Tibial artery (tissue), 4 donors: ENCODE measurements at regions not wholly inside any gene's neighbourhood (a gene's known extent, or its start where the extent isn't known, plus 50 kb on each side); places are given as distances from the start of the nearest gene placed in this dataset.

Experiments
- DNase-seq, 2 donors: peaks; one replicate each; pipeline ENCODE4 v3.0.0-alpha.2; 2019
- H3K27ac ChIP-seq, 2 donors: fragments of 200-600 bp; sonication (generic) in 1 of 2; 1 replicate in 1 of 2; 2 replicates in 1 of 2; pipeline ENCODE4 v1.5.1; 2018 to 2019; ENCODE audit warnings: mild to moderate bottlenecking in 1 of 2
- H3K27me3 ChIP-seq, 2 donors: fragments of 200-600 bp; sonication (generic) in 1 of 2; one replicate each; pipeline versions ENCODE4 v1.5.1 to v1.6.0; 2016 to 2019
- H3K36me3 ChIP-seq, 3 donors: fragments of 200-600 bp; sonication (generic) in 2 of 3; one replicate each; pipeline ENCODE4 v1.5.1; 2016 to 2019; ENCODE audit warnings: mild to moderate bottlenecking in 2 of 3
- H3K4me1 ChIP-seq, 4 donors: fragments of 200-600 bp; sonication (generic) in 2 of 4; 1 replicate in 3 of 4; 2 replicates in 1 of 4; pipeline ENCODE4 v1.5.1; 2016 to 2019
- H3K4me3 ChIP-seq, 2 donors: fragments of 200-600 bp; sonication (generic) in 1 of 2; 1 replicate in 1 of 2; 2 replicates in 1 of 2; pipeline ENCODE4 v1.5.1; 2018 to 2019; ENCODE audit warnings: mild to moderate bottlenecking in 2 of 2
- H3K9me3 ChIP-seq, 3 donors: fragments of 200-600 bp; sonication (generic) in 1 of 3; one replicate each; pipeline ENCODE4 v1.5.1; 2016 to 2019
- CTCF ChIP-seq, 2 experiments: fragments of 200-600 bp in 1 of 2; fragments of 450-650 bp in 1 of 2; IDR thresholded peaks; one replicate each; pipeline ENCODE4 v1.5.1; 2017 to 2019; ENCODE audit warnings: antibody characterized with exemption in 2 of 2, mild to moderate bottlenecking in 1 of 2, moderate library complexity in 1 of 2
- intact Hi-C: fragments of 100-400 bp; cut with DNase I; formaldehyde crosslinking; loops from one replicate; pipeline ENCODE4 v1.15.0; 2023; ENCODE audit warnings: low total_unique reads

DNA sequence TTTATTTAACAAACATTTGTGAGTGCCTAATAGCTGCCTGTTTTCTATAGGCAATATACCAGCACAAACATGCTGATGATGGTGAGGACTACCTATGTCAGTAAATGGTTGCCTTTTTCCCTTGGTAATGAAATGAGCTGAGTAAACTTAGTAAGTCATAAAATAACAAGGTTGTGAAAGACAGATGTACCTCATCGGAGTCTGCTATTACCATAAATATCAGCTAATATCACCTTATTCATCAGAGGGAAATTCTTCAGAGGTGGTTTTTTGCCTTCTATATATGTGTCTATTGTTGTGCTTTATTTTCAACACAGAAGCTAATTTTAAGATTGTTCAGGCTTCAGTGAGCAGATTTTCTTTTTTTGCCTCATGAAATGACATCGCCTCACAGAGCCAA is 1040.5 kb downstream of the DTWD2 start:
- no peaks in the 10 kb centered on the region for H3K27me3 ChIP-seq
- no peak for TF ChIP-seq CTCF (IDR thresholded peaks at IDR 0.05)
- no peak for DNase-seq

DNA sequence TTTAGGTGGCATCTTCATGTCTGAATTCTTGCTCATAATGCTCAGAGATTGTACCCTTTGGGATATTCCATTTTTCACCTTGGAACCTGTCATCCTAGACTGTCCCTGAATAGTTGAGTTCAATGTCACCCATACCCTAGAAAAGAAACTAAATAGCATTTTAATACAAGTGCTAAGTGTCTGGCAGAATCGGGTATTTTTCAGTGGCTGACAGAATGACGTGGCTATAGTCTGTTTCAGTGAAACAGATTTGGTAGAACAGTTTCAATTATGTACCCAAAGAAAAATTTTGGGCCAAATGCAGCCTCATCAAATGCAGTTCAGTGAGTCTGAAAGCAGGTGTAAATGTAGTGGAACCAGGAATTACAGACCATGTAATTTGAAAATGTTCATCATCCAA is 1041.2 kb downstream of the DTWD2 start:
- Histone ChIP-seq H3K27ac (no peak overlapping the region), H3K36me3 (no peaks in the 10 kb centered on the region), H3K4me3 (no peak overlapping the region), H3K4me1 (no peaks in the 10 kb centered on the region), H3K27me3 (no peaks in the 10 kb centered on the region), H3K9me3 (no peaks in the 10 kb centered on the region)
- no peak for DNase-seq
- intact Hi-C loops, result no loop called here
- no peak for TF ChIP-seq CTCF (IDR thresholded peaks at IDR 0.05)

More for the DNA sequence above, 1040.5 kb downstream of the DTWD2 start:
- Histone ChIP-seq H3K9me3 (no peaks in the 10 kb centered on the region), H3K4me1 (no peaks in the 10 kb centered on the region), H3K4me3 (no peak overlapping the region), H3K36me3 (no peaks in the 10 kb centered on the region), H3K27ac (no peak overlapping the region)
- intact Hi-C loops, result no loop called here

GRCh38 chr5:117945258-117945657 is 1043.1 kb downstream of the DTWD2 start:
- Histone ChIP-seq H3K27me3 (no peaks in the 10 kb centered on the region), H3K27ac (no peak overlapping the region), H3K9me3 (no peaks in the 10 kb centered on the region), H3K36me3 (no peaks in the 10 kb centered on the region), H3K4me3 (no peak overlapping the region), H3K4me1 (no peaks in the 10 kb centered on the region)
- no peak for DNase-seq
- TF ChIP-seq CTCF (IDR thresholded peaks at IDR 0.05), result no peak
- intact Hi-C loops, result no loop called here

- H3K36me3 ChIP-seq, result no peaks in the 10 kb centered on the region
- H3K4me3 ChIP-seq, result no peak overlapping the region
- TF ChIP-seq CTCF (IDR thresholded peaks at IDR 0.05), result no peak
- no peak overlapping the region for H3K27ac ChIP-seq
- no peaks in the 10 kb centered on the region for H3K27me3 ChIP-seq
- intact Hi-C loops, result no loop called here
- no peak for DNase-seq
- H3K9me3 ChIP-seq, result no peaks in the 10 kb centered on the region
- no peaks in the 10 kb centered on the region for H3K4me1 ChIP-seq
These were observed 1044.8 kb downstream of the DTWD2 start for GRCh38 chr5:117943541-117943940.

GRCh38 chr5:117942861-117943519 is 1045.4 kb downstream of the DTWD2 start:
- Histone ChIP-seq H3K9me3 (no peaks in the 10 kb centered on the region), H3K36me3 (no peaks in the 10 kb centered on the region), H3K27me3 (no peaks in the 10 kb centered on the region), H3K4me3 (no peak overlapping the region), H3K27ac (no peak overlapping the region), H3K4me1 (no peaks in the 10 kb centered on the region)
- intact Hi-C loops, result no loop called here
- no peak for DNase-seq
- TF ChIP-seq CTCF (IDR thresholded peaks at IDR 0.05), result no peak

GRCh38 chr5:117893211-117893610 is 1095.1 kb downstream of the DTWD2 start:
- intact Hi-C loops, result no loop called here
- no peak for TF ChIP-seq CTCF (IDR thresholded peaks at IDR 0.05)
- Histone ChIP-seq H3K4me3 (no peak overlapping the region), H3K27me3 (no peaks in the 10 kb centered on the region), H3K4me1 (no peaks in the 10 kb centered on the region), H3K27ac (no peak overlapping the region), H3K9me3 (no peaks in the 10 kb centered on the region), H3K36me3 (no peaks in the 10 kb centered on the region)
- DNase-seq, result no peak
